Activated naive CD4-positive, alpha-beta T cell treated with Interleukin-2 at 50 U/mL for 16 hours (primary cell): ENCODE measurements at regions not wholly inside any gene's neighbourhood (a gene's known extent, or its start where the extent isn't known, plus 50 kb on each side); places are given as distances from the start of the nearest gene placed in this dataset.
"Not testable (repeated sequence)": the region's sequence is repeated elsewhere in the genome, so short reads cannot be mapped to it uniquely, and the experiment has no call there.

Source experiments
- DNase-seq: peaks from one replicate; pipeline ENCODE4 v3.0.0-alpha.2; 2020

- no peak for DNase-seq
These were observed 115.7 kb upstream of the GATB start for GRCh38 chr4:151876381-151876988.

GRCh38 chr4:151874328-151874727, 113.5 kb upstream of the GATB start:
- DNase-seq = no peak

- no peak for DNase-seq
These were observed 105.7 kb upstream of the GATB start for GRCh38 chr4:151866592-151866918.

- DNase-seq = no peak
These were observed 105.2 kb upstream of the GATB start for GRCh38 chr4:151865744-151866591.

DNA sequence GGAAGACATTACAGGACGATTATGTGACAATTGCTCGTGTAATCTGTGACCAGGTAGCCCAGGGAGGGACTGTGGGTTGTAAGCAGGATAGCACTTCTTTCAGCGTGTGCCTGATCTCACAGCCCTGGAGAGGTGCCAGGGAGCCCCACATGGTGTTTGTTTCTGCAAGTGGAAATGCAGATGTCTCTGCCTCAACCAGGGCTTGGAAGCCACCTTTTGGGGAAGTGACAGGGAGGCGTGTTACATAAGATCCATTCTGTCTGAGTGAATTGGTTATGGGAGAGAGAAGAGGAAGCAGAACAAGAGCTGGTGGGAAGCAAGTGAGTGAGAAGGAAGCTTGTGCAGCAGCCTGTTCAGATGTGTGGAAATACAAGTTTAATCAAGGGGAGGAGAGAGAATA, 104.5 kb upstream of the GATB start:
- DNase-seq = no peak

- no peak for DNase-seq
These were observed 103.3 kb upstream of the GATB start for GRCh38 chr4:151864068-151864467.

GRCh38 chr4:151862766-151863165, 102.0 kb upstream of the GATB start:
- no peak for DNase-seq

DNA sequence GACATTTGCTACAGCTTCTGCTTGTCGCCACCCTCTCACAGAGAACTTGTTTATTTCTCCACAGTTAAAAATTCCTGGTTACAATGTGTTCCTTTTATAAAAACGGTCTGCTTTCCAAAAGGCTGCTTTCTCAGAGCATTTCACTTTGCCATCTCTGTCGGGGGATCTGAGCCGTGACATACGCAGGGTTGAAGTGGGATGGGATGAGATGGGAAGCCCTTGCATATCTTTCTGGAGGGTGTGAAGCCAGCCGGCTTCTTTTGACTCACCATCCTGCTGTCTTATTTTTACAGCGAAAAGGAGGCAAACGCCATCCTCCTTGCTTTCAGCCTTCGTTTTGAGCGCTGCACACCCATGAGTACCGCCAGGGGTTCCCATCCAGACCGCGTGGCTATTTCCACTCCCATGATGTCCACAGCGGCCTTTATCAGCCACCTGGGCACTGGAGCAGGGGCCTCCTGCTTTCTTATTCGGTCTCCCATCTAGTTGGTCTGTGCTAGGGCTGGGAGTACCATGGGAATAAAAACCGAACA, 99.8 kb upstream of the GATB start:
- DNase-seq = no peak

DNA sequence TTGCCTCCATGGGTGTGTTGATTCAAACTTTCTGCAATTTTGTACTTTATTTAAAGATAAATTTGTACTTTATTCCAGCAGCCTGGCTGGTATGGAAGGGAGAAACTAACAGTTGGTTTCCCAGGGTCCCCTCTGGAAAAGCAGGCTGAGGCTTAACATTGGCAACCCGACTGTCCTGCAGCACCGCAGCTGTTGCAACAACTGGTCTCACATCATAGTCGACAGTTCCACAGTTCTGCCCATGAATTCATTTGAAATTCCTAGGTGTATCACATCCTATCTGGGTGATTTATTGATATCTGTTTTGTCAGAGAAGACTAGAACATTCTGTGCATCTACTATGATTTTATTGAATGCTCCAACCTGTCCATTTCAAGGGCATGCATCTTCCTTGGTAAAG, 98.8 kb upstream of the GATB start:
- no peak for DNase-seq

GRCh38 chr4:151858356-151858755, 97.5 kb upstream of the GATB start:
- DNase-seq = no peak

- DNase-seq = no peak
These were observed 96.6 kb upstream of the GATB start for GRCh38 chr4:151857368-151857767.

GRCh38 chr4:151855747-151856146, 94.9 kb upstream of the GATB start:
- DNase-seq = no peak

- no peak for DNase-seq
These were observed 93.9 kb upstream of the GATB start for GRCh38 chr4:151854731-151855130.

GRCh38 chr4:151853034-151853433, 92.2 kb upstream of the GATB start:
- DNase-seq = no peak

- no peak for DNase-seq
These were observed 91.4 kb upstream of the GATB start for GRCh38 chr4:151852202-151852601.

DNA sequence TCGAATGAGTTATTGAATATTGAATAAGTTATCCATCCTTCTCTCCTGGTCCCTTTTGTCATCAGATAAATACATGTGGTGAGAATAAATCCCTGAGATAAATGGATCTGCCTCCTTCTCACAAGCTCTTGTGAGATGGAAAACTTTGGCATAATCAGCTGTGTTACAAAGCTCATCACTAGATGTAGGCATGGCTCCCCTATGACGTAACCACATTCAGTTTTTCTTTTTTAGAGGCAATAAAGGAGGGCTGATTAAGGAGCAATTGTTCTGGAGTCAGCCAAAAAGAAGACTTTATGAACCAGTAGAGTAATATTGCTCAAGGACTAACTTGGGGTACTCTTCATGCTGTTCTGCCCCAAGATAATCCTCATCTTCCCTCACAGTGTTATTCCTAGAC, 90.5 kb upstream of the GATB start:
- no peak for DNase-seq

- DNase-seq = no peak
These were observed 90.0 kb upstream of the GATB start for GRCh38 chr4:151850791-151851213.

- not testable (repeated sequence) for DNase-seq
These were observed 84.7 kb upstream of the GATB start for GRCh38 chr4:151845551-151845950.

GRCh38 chr4:151842430-151843079, 81.7 kb upstream of the GATB start:
- DNase-seq = no peak

DNA sequence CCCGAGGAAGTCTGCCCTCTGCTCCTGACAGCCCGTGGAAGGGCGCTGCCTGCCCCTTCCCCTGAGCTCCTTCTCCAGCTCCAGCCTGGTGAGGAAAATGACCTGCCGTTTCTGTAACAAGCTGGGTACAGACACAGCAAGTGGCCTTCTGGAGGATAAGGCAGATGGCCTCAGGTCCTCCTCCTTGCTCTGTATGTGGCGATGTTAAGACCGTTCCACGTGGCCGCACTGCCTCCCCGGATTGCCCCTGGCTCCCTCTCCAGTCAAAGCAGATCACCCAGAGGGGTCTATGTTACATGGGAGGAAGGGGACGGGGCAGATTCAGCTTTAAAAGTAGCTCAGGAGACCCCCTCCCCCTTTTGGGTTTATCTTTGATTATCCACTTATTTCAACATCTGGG, 80.3 kb upstream of the GATB start:
- no peak for DNase-seq

GRCh38 chr4:151835467-151835866, 74.7 kb upstream of the GATB start:
- DNase-seq = no peak

GRCh38 chr4:151833174-151833573, 72.4 kb upstream of the GATB start:
- DNase-seq = no peak

DNA sequence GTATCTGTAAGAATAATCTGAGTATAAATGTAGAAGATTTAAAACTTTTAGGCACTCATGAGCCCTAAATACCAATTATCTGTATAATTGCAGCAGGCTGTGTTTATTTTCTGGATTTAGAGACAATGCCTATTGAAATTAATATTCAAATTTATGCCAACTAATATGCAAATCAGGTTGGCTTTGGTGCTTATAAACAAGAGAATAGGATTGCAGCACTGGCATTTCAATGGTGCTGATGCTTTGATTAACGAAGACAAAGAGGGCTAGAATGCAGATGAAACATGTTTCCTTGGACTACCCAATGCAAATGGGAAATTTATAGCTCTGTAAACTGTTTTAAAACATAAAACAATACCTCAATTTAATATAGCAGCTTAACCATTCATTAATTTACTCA, 70.7 kb upstream of the GATB start:
- no peak for DNase-seq

DNA sequence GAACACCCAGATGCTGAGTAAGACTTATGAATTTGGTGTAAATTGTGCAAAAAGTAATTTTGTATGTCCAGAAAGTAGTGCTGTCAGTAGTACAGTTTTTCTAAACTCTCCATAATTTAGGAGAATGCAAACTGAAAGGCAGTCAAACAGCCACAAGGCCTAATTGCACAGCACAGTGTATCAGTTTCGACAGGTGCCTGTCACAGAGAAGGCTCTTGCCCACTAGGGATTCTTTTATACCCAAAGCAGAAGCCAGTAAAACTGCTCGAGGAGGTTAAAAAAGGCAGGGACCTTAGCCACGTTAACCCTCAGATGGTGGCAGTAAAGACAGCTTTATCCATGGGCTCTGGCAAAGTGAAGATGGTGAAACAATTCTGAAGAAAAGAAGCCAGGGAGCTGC, 69.4 kb upstream of the GATB start:
- no peak for DNase-seq
